ENCODE measurements at regions not wholly inside any gene's neighbourhood (a gene's known extent, or its start where the extent isn't known, plus 50 kb on each side); places are given as distances from the start of the nearest gene placed in this dataset.

GRCh38 chr5:42924686-42925085, 113.0 kb upstream of the SELENOP start:
- TF ChIP-seq CTCF (IDR thresholded peaks at IDR 0.05), result no peak
- TF ChIP-seq ZFX (IDR thresholded peaks at IDR 0.05; ENCODE audit: borderline replicate concordance), result no peak

Data from 22Rv1 (cell line).